ENCODE measurements at regions not wholly inside any gene's neighbourhood (a gene's known extent, or its start where the extent isn't known, plus 50 kb on each side); places are given as distances from the start of the nearest gene placed in this dataset.
"Not testable (repeated sequence)": the region's sequence is repeated elsewhere in the genome, so short reads cannot be mapped to it uniquely, and the experiment has no call there.

DNA sequence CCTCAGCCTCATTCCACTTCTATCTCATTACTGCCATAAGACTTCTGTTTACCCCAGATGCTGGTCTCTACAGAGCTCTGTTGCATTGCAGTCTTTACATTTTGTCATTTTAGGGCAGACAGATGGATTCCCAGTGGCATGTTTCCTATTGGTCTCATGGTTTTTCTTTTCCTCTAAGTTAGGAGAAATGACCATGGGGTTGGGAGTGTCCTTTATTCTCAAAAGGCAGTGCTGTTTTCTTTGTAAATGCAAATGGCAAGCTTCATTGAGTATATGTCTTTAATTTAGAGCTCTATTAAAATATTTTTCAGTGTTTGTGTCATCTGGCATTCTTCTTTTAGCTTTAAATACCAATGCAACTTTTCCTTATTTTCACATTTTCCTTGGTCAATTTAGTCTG lies 57.0 kb downstream of the MSTN start:
- POLR2A ChIA-PET: no interaction called here
- DNase-seq (ENCODE audit: extremely low spot score): no peak
- CTCF ChIA-PET: interaction anchor here (0.6 kb wide), 1 partner anchor 103 kb away, joined by 3 read pairs; no protein-coding TSS in a partner anchor
- TF ChIP-seq FOXA1 (IDR thresholded peaks at IDR 0.05) (no peak), TARDBP (IDR thresholded peaks at IDR 0.05) (no peak), NFRKB (IDR thresholded peaks at IDR 0.05) (no peak), HDGF (IDR thresholded peaks at IDR 0.05; ENCODE audit: borderline replicate concordance) (no peak)

DNA sequence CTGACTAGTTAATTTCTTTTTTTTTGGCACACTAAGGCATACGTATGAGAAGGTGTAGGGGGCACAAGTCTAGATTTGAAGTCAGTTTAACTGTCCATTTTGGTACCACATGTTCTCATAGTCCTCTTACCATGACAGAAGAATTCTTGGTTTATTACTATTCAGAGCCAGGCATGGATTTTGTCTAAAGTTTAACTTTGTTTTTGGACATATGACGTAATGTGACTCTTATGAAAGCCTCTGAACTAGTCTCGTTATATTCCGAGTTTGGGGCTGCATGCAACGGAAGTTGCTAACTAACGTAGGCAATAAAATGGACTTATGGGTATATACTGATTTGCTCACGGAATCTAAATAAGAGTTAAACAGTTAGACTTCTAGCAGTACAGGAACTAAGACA lies 62.9 kb downstream of the MSTN start:
- no peak for DNase-seq (ENCODE audit: extremely low spot score)
- POLR2A ChIA-PET: no interaction called here
- TF ChIP-seq ARNT (IDR thresholded peaks at IDR 0.05) (no peak), ELF4 (IDR thresholded peaks at IDR 0.05) (no peak), SP1 (IDR thresholded peaks at IDR 0.05) (no peak), ZNF384 (IDR thresholded peaks at IDR 0.05) (no peak)
- CTCF ChIA-PET: no interaction called here

DNA sequence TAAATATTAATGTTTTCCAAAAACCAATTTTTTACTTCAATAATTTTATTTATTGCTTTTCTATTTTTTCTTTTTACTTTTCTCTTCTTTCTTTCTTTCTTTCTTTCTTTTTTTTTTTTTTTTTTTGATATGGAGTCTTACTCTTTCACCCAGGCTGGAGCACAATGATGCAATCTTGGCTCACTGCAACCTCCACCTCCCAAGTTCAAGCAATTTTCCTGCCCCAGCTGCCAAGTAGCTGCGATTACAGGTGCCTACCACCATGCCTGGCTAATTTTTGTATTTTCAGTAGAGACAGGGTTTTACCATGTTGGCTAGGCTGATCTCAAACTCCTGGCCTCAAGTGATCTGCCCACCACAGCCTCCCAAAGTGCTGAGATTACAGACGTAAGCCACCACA lies 63.9 kb downstream of the MSTN start:
- CTCF ChIA-PET, POLR2A ChIA-PET: not testable (repeated sequence)

DNA sequence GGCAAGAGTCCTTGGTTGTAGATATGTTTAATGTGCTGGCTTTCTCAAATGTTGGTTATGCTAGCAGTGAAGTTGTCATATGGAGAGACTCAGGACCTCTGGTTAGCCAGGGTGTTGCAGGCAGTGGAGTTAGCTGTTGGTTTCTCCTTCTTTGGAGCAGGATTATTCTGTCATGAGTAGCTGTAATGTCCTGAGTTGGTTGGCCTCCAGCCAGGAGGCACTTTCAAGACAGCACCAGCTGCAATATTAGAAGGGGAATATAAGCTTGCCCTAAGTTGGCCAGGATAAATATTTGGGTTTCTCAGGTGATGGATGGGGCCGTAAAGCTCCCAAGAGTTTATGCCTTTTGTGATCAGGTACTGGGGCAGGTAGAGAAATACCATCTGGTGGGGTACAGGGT lies 65.5 kb downstream of the MSTN start:
- DNase-seq (ENCODE audit: extremely low spot score): no peak
- CTCF ChIA-PET: no interaction called here
- POLR2A ChIA-PET: no interaction called here
- TF ChIP-seq HDGF (IDR thresholded peaks at IDR 0.05; ENCODE audit: borderline replicate concordance): no peak
- TF ChIP-seq, protein P1, sequence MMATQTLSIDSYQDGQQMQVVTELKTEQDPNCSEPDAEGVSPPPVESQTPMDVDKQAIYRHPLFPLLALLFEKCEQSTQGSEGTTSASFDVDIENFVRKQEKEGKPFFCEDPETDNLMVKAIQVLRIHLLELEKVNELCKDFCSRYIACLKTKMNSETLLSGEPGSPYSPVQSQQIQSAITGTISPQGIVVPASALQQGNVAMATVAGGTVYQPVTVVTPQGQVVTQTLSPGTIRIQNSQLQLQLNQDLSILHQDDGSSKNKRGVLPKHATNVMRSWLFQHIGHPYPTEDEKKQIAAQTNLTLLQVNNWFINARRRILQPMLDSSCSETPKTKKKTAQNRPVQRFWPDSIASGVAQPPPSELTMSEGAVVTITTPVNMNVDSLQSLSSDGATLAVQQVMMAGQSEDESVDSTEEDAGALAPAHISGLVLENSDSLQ (IDR thresholded peaks at IDR 0.05): no peak
- TF ChIP-seq ZNF384 (IDR thresholded peaks at IDR 0.05): no peak
- no peak for TF ChIP-seq ELF4 (IDR thresholded peaks at IDR 0.05)
- TF ChIP-seq ARNT (IDR thresholded peaks at IDR 0.05): no peak
- TF ChIP-seq FOXA1 (IDR thresholded peaks at IDR 0.05): no peak
- no peak for TF ChIP-seq NFRKB (IDR thresholded peaks at IDR 0.05)
- TF ChIP-seq LEF1 (IDR thresholded peaks at IDR 0.05; ENCODE audit: borderline replicate concordance): no peak

More for the DNA sequence above, 63.9 kb downstream of the MSTN start:
- DNase-seq (ENCODE audit: extremely low spot score): not testable (repeated sequence)

DNA sequence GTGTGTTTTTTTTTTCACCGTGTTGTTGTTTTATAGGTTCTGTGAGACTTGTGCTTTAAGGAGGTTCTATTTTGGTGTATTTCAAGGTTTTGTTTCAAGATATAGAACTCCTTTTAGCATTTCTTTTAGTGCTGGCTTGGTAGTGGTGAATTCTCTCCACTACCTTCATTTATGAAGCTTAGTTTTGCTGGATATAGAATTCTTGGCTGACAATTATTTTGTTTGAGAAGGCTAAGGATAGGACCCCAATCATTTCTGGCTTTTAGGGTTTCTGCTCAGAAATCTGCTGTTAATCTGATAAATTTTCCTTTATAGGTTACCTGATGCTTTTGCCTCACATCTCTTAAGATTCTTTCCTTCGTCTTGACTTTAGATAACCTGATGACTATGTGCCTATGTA lies 66.8 kb downstream of the MSTN start:
- TF ChIP-seq ZNF384 (IDR thresholded peaks at IDR 0.05) (no peak), SP1 (IDR thresholded peaks at IDR 0.05) (no peak), CTBP1 (IDR thresholded peaks at IDR 0.05; ENCODE audit: borderline replicate concordance) (no peak), FOXK2 (IDR thresholded peaks at IDR 0.05) (no peak), FOXM1 (IDR thresholded peaks at IDR 0.05; ENCODE audit: borderline replicate concordance) (no peak), HDGF (IDR thresholded peaks at IDR 0.05; ENCODE audit: borderline replicate concordance) (no peak), FOXA1 (IDR thresholded peaks at IDR 0.05) (no peak), SUZ12 (IDR thresholded peaks at IDR 0.05) (no peak), L3MBTL2 (conservative IDR thresholded peaks at IDR 0.05) (no peak), ELF4 (IDR thresholded peaks at IDR 0.05) (no peak), ARNT (IDR thresholded peaks at IDR 0.05) (no peak), BHLHE40 (IDR thresholded peaks at IDR 0.05; ENCODE audit: borderline replicate concordance) (no peak), TARDBP (IDR thresholded peaks at IDR 0.05) (no peak), NFRKB (IDR thresholded peaks at IDR 0.05) (no peak)
- TF ChIP-seq, protein P1 (IDR thresholded peaks at IDR 0.05): no peak
- POLR2A ChIA-PET: no interaction called here
- CTCF ChIA-PET: no interaction called here
- DNase-seq (ENCODE audit: extremely low spot score): no peak

DNA sequence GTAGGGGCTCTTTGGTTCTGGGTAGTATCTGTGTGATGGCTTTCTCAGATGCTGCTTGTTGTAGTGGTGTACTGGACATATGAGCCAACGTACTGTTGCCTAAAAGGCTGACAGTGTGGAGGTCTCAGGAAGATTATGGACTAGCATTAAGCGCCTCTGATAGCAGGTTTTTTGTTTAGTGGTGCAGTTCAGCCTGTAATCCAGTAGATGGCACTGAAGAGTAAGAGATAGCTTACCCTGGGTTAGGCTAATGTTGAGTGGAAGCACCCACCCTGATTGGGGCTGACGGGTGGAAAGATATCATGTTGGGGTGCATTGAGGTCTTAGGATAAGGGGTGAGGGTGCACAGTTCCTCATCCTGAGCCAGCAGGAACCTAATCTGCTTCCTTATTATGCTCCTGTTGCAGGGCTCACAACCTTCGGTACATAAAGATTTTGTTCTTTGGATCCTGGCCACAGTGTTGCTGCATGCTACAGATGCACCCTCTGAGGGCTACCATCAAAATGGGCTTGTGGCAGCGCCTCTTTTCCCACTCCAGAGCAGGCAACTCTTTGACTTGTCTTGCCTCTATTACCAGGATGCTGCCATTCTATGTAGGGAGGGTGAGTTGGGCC lies 79.6 kb downstream of the MSTN start:
- ChIA-PET POLR2A (no interaction called here), CTCF (interaction anchor here (0.6 kb wide), 1 partner anchor 16 kb away, joined by 3 read pairs; no protein-coding TSS in a partner anchor)
- no peak for TF ChIP-seq SP1 (IDR thresholded peaks at IDR 0.05)
- TF ChIP-seq ARNT (IDR thresholded peaks at IDR 0.05): no peak
- no peak for TF ChIP-seq TARDBP (IDR thresholded peaks at IDR 0.05)
- no peak for TF ChIP-seq ZNF384 (IDR thresholded peaks at IDR 0.05)
- TF ChIP-seq FOXK2 (IDR thresholded peaks at IDR 0.05): no peak
- no peak for TF ChIP-seq FOXA1 (IDR thresholded peaks at IDR 0.05)
- no peak for TF ChIP-seq CTBP1 (IDR thresholded peaks at IDR 0.05; ENCODE audit: borderline replicate concordance)
- TF ChIP-seq BHLHE40 (IDR thresholded peaks at IDR 0.05; ENCODE audit: borderline replicate concordance): no peak
- no peak for TF ChIP-seq ELF4 (IDR thresholded peaks at IDR 0.05)
- TF ChIP-seq L3MBTL2 (conservative IDR thresholded peaks at IDR 0.05): no peak
- TF ChIP-seq HDGF (IDR thresholded peaks at IDR 0.05; ENCODE audit: borderline replicate concordance): no peak
- TF ChIP-seq NFRKB (IDR thresholded peaks at IDR 0.05): no peak
- peak; percentile 49 for DNase-seq (ENCODE audit: extremely low spot score)

DNA sequence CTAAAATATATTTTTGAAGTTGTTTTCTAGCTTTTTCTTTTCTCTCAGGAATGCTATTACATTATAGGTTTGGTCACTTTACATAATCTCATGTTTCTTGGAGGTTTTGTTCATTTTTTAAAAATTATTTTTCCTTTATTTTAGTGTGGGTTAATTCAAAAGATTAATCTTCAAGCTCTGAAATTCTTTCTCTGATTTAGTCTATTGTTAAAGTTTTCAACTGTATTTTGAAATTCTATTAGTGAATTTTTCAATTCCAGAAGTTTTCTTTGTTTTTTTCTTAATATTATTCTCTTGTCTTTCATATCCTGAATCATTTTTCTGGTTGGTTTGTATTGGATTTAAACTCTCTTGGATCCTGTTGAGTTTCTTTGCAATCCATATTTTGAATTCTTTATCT lies 80.4 kb downstream of the MSTN start:
- TF ChIP-seq FOXM1 (IDR thresholded peaks at IDR 0.05; ENCODE audit: borderline replicate concordance) (no peak), ARNT (IDR thresholded peaks at IDR 0.05) (no peak), ELF4 (IDR thresholded peaks at IDR 0.05) (no peak), TARDBP (IDR thresholded peaks at IDR 0.05) (no peak)
- CTCF ChIA-PET: no interaction called here
- DNase-seq (ENCODE audit: extremely low spot score): no peak
- POLR2A ChIA-PET: no interaction called here

DNA sequence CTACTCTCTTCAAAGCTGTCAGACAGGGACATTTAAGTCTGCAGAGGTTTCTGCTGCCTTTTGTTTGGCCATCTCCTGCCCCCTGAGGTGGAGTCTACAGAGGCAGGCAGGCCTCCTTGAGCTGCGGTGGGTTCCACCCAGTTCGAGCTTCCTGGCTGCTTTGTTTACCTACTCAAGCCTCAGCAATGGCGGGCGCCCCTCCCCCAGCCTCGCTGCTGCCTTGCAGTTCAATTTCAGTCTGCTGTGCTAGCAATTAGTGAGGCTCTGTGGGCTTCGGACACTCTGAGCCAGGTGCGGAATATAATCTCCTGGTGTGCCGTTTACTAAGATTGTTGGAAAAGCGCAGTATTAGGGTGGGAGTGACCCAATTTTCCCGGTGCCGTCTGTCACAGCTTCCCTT lies 86.0 kb downstream of the MSTN start:
- DNase-seq (ENCODE audit: extremely low spot score); CTCF ChIA-PET; POLR2A ChIA-PET: not testable (repeated sequence)
